GM19324 (cell line): ENCODE measurements at regions not wholly inside any gene's neighbourhood (a gene's known extent, or its start where the extent isn't known, plus 50 kb on each side); places are given as distances from the start of the nearest gene placed in this dataset.

Source experiments
- ATAC-seq: cut with Tn5 transposase; IDR thresholded peaks from one replicate; pipeline ENCODE4 v1.9.1; 2021; ENCODE audit warnings: mild to moderate bottlenecking, moderate library complexity; ENCODE audit not compliant: unreplicated experiment, low FRiP score

- no peak for ATAC-seq
Observed at GRCh38 chr6:113350461-113350860, 506.7 kb upstream of the MARCKS start.

- ATAC-seq, result no peak
Observed at GRCh38 chr6:113351173-113351834, 505.8 kb upstream of the MARCKS start.

GRCh38 chr6:113352029-113352801 lies 504.9 kb upstream of the MARCKS start:
- ATAC-seq, result no peak

- no peak for ATAC-seq
Observed at GRCh38 chr6:113352831-113353230, 504.3 kb upstream of the MARCKS start.

GRCh38 chr6:113353392-113353791 lies 503.8 kb upstream of the MARCKS start:
- ATAC-seq, result no peak

GRCh38 chr6:113354204-113354895 lies 502.8 kb upstream of the MARCKS start:
- no peak for ATAC-seq

GRCh38 chr6:113356139-113356538 lies 501.0 kb upstream of the MARCKS start:
- ATAC-seq, result no peak

- ATAC-seq, result no peak
Observed at GRCh38 chr6:113357041-113357440, 500.1 kb upstream of the MARCKS start.

- ATAC-seq, result no peak
Observed at GRCh38 chr6:113358063-113358583, 499.0 kb upstream of the MARCKS start.

GRCh38 chr6:113359155-113360140 lies 497.7 kb upstream of the MARCKS start:
- ATAC-seq, result no peak

GRCh38 chr6:113361014-113361645 lies 496.0 kb upstream of the MARCKS start:
- no peak for ATAC-seq

GRCh38 chr6:113362301-113363047 lies 494.7 kb upstream of the MARCKS start:
- ATAC-seq, result no peak

GRCh38 chr6:113363048-113363798 lies 493.9 kb upstream of the MARCKS start:
- ATAC-seq, result no peak

- no peak for ATAC-seq
Observed at GRCh38 chr6:113363866-113364265, 493.3 kb upstream of the MARCKS start.

GRCh38 chr6:113364766-113365165 lies 492.4 kb upstream of the MARCKS start:
- no peak for ATAC-seq

- no peak for ATAC-seq
Observed at GRCh38 chr6:113365191-113365590, 492.0 kb upstream of the MARCKS start.

- ATAC-seq, result no peak
Observed at GRCh38 chr6:113366505-113366904, 490.6 kb upstream of the MARCKS start.
